ENCODE measurements at regions not wholly inside any gene's neighbourhood (a gene's known extent, or its start where the extent isn't known, plus 50 kb on each side); places are given as distances from the start of the nearest gene placed in this dataset.
"Not testable (repeated sequence)": the region's sequence is repeated elsewhere in the genome, so short reads cannot be mapped to it uniquely, and the experiment has no call there.

GRCh38 chr11:98507208-98507607, 513.5 kb upstream of the CNTN5 start:
- CTCF ChIA-PET, result no interaction called here
- H3K4me3 ChIP-seq (ENCODE audit: low read depth, low read length), result no peak overlapping the region
- DNase-seq (ENCODE audit: low read depth, low spot score), result no peak
- TF ChIP-seq CTCF (IDR thresholded peaks at IDR 0.05; ENCODE audit: insufficient read depth, low read length, missing control alignments), result no peak
- POLR2A ChIA-PET, result no interaction called here

GRCh38 chr11:98512938-98513337, 507.8 kb upstream of the CNTN5 start:
- ChIA-PET CTCF (no interaction called here), POLR2A (no interaction called here)
- no peak for TF ChIP-seq CTCF (IDR thresholded peaks at IDR 0.05; ENCODE audit: insufficient read depth, low read length, missing control alignments)
- no peak overlapping the region for H3K4me3 ChIP-seq (ENCODE audit: low read depth, low read length)
- no peak for DNase-seq (ENCODE audit: low read depth, low spot score)

GRCh38 chr11:98531576-98531975, 489.2 kb upstream of the CNTN5 start:
- no peak for DNase-seq (ENCODE audit: low read depth, low spot score)
- H3K4me3 ChIP-seq (ENCODE audit: low read depth, low read length), result no peak overlapping the region
- TF ChIP-seq CTCF (IDR thresholded peaks at IDR 0.05; ENCODE audit: insufficient read depth, low read length, missing control alignments), result no peak
- CTCF ChIA-PET, result no interaction called here
- POLR2A ChIA-PET, result no interaction called here

GRCh38 chr11:98536023-98536422, 484.7 kb upstream of the CNTN5 start:
- no peak overlapping the region for H3K4me3 ChIP-seq (ENCODE audit: low read depth, low read length)
- ChIA-PET CTCF (no interaction called here), POLR2A (no interaction called here)
- DNase-seq (ENCODE audit: low read depth, low spot score), result no peak
- no peak for TF ChIP-seq CTCF (IDR thresholded peaks at IDR 0.05; ENCODE audit: insufficient read depth, low read length, missing control alignments)

GRCh38 chr11:98538358-98538757, 482.4 kb upstream of the CNTN5 start:
- CTCF ChIA-PET; POLR2A ChIA-PET; H3K4me3 ChIP-seq (ENCODE audit: low read depth, low read length); DNase-seq (ENCODE audit: low read depth, low spot score): not testable (repeated sequence)

- ChIA-PET POLR2A (no interaction called here), CTCF (no interaction called here)
- H3K4me3 ChIP-seq (ENCODE audit: low read depth, low read length), result no peak overlapping the region
- TF ChIP-seq CTCF (IDR thresholded peaks at IDR 0.05; ENCODE audit: insufficient read depth, low read length, missing control alignments), result no peak
- DNase-seq (ENCODE audit: low read depth, low spot score), result no peak
Observed at GRCh38 chr11:98545544-98546175, 475.1 kb upstream of the CNTN5 start.

GRCh38 chr11:98549571-98549970, 471.2 kb upstream of the CNTN5 start:
- no peak for TF ChIP-seq CTCF (IDR thresholded peaks at IDR 0.05; ENCODE audit: insufficient read depth, low read length, missing control alignments)
- DNase-seq (ENCODE audit: low read depth, low spot score), result no peak
- H3K4me3 ChIP-seq (ENCODE audit: low read depth, low read length), result no peak overlapping the region
- CTCF ChIA-PET, result no interaction called here
- POLR2A ChIA-PET, result no interaction called here
